Panc1 (cell line): ENCODE measurements at regions not wholly inside any gene's neighbourhood (a gene's known extent, or its start where the extent isn't known, plus 50 kb on each side); places are given as distances from the start of the nearest gene placed in this dataset.

Experiments used
- CTCF ChIP-seq: fragments of 450-650 bp; IDR thresholded peaks from 2 replicates; pipeline ENCODE4 v1.5.1; 2017; ENCODE audit warnings: mild to moderate bottlenecking
- POLR2AphosphoS5 ChIP-seq: IDR thresholded peaks from 2 replicates; pipeline ENCODE4 v1.6.1; 2012; ENCODE audit warnings: mild to moderate bottlenecking, low read depth, low read length, moderate library complexity

GRCh38 chr20:40561187-40561586, 127.8 kb downstream of the MAFB start:
- no peak for TF ChIP-seq POLR2AphosphoS5
- TF ChIP-seq CTCF = no peak
